Glutamatergic neuron (in vitro differentiated cells): ENCODE measurements at regions not wholly inside any gene's neighbourhood (a gene's known extent, or its start where the extent isn't known, plus 50 kb on each side); places are given as distances from the start of the nearest gene placed in this dataset.
"Not testable (repeated sequence)": the region's sequence is repeated elsewhere in the genome, so short reads cannot be mapped to it uniquely, and the experiment has no call there.

Experiments
- DNase-seq: peaks from one replicate; pipeline ENCODE4 v3.0.0; 2022
- H3K27ac Mint-ChIP-seq: one replicate; pipeline ENCODE4 v1.8.0; 2020; ENCODE audit warnings: mild to moderate bottlenecking, mixed read lengths, inconsistent platforms; ENCODE audit not compliant: unreplicated experiment
- H3K27me3 Mint-ChIP-seq: one replicate; pipeline ENCODE4 v1.8.0; 2020; ENCODE audit warnings: mild to moderate bottlenecking, moderate library complexity, mixed read lengths, inconsistent platforms; ENCODE audit not compliant: unreplicated experiment
- H3K36me3 Mint-ChIP-seq: one replicate; pipeline ENCODE4 v1.8.0; 2020; ENCODE audit warnings: mild to moderate bottlenecking, mixed read lengths, inconsistent platforms; ENCODE audit not compliant: unreplicated experiment
- H3K4me1 Mint-ChIP-seq: one replicate; pipeline ENCODE4 v1.8.0; 2020; ENCODE audit warnings: mild to moderate bottlenecking, low read depth, mixed read lengths, inconsistent platforms; ENCODE audit not compliant: unreplicated experiment
- H3K4me3 Mint-ChIP-seq: one replicate; pipeline ENCODE4 v1.8.0; 2020; ENCODE audit warnings: mild to moderate bottlenecking, mixed read lengths, inconsistent platforms; ENCODE audit not compliant: unreplicated experiment
- H3K9me3 Mint-ChIP-seq: one replicate; pipeline ENCODE4 v1.8.0; 2020; ENCODE audit warnings: mild to moderate bottlenecking, moderate library complexity, mixed read lengths, inconsistent platforms; ENCODE audit not compliant: unreplicated experiment
- CTCF ChIP-seq: fragments of 200-600 bp; sonication (generic); IDR thresholded peaks from one replicate; pipeline ENCODE4 v1.5.0; 2021; ENCODE audit not compliant: partially characterized antibody, unreplicated experiment

DNA sequence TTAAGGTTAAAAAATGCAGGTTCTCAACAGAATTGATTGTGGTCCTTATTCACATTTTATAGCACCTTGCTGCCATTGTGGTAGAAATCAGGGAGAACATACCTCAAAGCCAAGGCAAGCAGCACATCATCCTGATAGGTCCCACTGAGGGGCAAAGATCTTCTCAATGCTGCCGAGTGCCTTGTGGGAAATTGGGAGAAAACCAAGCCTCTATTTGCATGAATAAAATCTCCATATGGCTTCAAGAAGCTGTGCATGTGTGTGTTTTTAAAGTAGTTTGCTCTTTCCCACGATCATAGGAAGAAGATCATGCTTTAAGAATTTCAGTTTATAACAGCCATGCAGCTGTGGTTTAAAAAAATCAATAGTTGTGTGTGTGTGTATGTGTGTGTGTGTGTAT is 216.9 kb upstream of the FBXL7 start:
- H3K4me3 Mint-ChIP-seq: no peak overlapping the region
- no peak overlapping the region for H3K27ac Mint-ChIP-seq
- H3K4me1 Mint-ChIP-seq: no peaks in the 10 kb centered on the region
- H3K9me3 Mint-ChIP-seq: no peaks in the 10 kb centered on the region
- H3K27me3 Mint-ChIP-seq: no peaks in the 10 kb centered on the region
- DNase-seq: no peak
- no peak for TF ChIP-seq CTCF
- no peaks in the 10 kb centered on the region for H3K36me3 Mint-ChIP-seq

DNA sequence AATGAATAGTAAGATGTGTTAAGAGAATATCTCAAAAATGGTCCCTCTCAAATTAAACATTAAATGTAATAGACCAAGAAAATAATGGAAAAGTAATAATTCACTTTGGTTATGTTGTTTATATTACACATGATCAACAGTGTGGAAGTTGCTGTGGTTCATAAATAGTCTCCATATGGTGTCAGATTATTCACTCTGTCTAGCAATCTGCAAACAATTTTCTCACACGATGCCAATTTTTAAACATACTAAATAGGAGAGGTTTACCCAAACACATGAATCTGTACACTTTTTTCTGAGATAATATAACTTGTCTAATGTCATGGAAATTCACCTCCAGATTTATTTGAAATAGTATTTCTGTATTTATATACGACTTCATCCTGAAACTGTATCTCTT is 217.4 kb upstream of the FBXL7 start:
- Mint-ChIP-seq H3K9me3 (no peaks in the 10 kb centered on the region), H3K4me3 (no peak overlapping the region), H3K27me3 (no peaks in the 10 kb centered on the region), H3K27ac (no peak overlapping the region), H3K4me1 (no peaks in the 10 kb centered on the region), H3K36me3 (no peaks in the 10 kb centered on the region)
- DNase-seq: no peak
- TF ChIP-seq CTCF: no peak

DNA sequence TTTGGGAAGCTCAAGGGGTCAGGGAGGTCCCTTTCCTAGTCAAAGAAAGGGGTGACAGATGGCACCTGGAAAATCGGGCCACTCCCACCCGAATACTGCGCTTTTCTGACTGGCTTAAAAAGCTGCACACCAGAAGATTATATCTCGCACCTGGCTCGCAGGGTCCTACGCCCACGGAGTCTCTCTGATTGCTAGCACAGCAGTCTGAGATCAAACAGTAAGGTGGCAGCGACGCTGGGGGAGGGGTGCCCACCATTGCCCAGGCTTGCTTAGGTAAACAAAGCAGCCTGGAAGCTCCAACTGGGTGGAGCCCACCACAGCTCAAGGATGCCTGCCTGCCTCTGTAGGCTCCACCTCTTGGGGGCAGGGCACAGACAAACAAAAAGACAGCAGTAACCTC is 228.4 kb upstream of the FBXL7 start:
- H3K27me3 Mint-ChIP-seq, H3K36me3 Mint-ChIP-seq, H3K9me3 Mint-ChIP-seq, DNase-seq, H3K27ac Mint-ChIP-seq, H3K4me3 Mint-ChIP-seq, H3K4me1 Mint-ChIP-seq: not testable (repeated sequence)

- no peak for DNase-seq
- no peak overlapping the region for H3K4me3 Mint-ChIP-seq
Observed at GRCh38 chr5:15267966-15268365, 232.0 kb upstream of the FBXL7 start.

DNA sequence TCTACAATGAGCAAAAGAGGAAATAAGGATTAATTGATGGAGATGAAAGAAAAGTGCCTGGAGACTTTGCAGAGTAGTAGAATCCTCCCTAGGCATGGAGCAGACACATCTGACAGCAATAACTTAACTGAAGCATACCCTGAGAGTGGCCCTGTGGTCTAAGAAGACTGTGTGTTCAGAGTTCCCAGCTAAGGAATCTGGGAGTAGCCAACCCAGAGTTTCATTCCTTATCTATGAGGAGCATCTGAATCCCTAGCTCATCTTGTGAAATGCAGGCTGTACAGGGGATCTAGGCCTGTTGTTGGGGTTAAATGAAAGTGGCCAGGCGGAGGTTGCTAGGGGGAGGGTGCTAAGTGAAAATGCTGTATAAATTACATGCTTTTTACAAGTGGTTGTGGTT is 233.1 kb upstream of the FBXL7 start:
- TF ChIP-seq CTCF: no peak
- H3K27ac Mint-ChIP-seq: no peak overlapping the region
- no peak for DNase-seq
- no peaks in the 10 kb centered on the region for H3K4me1 Mint-ChIP-seq
- H3K4me3 Mint-ChIP-seq: no peak overlapping the region
- peaks cover 3% of the 10 kb centered on the region for H3K27me3 Mint-ChIP-seq
- H3K9me3 Mint-ChIP-seq: peaks cover 2% of the 10 kb centered on the region
- no peaks in the 10 kb centered on the region for H3K36me3 Mint-ChIP-seq

More at GRCh38 chr5:15267966-15268365, 232.0 kb upstream of the FBXL7 start:
- Mint-ChIP-seq H3K9me3 (peaks cover 2% of the 10 kb centered on the region), H3K4me1 (no peaks in the 10 kb centered on the region), H3K36me3 (no peaks in the 10 kb centered on the region), H3K27me3 (peaks cover 3% of the 10 kb centered on the region), H3K27ac (no peak overlapping the region)
- no peak for TF ChIP-seq CTCF

- H3K4me1 Mint-ChIP-seq: no peaks in the 10 kb centered on the region
- no peak for DNase-seq
- H3K27me3 Mint-ChIP-seq: peaks cover 3% of the 10 kb centered on the region
Observed at GRCh38 chr5:15266229-15266628, 233.8 kb upstream of the FBXL7 start.

More at GRCh38 chr5:15266229-15266628, 233.8 kb upstream of the FBXL7 start:
- Mint-ChIP-seq H3K27ac (no peak overlapping the region), H3K9me3 (peaks cover 2% of the 10 kb centered on the region), H3K36me3 (no peaks in the 10 kb centered on the region), H3K4me3 (no peak overlapping the region)
- TF ChIP-seq CTCF: no peak
